H1 (cell line): ENCODE measurements at regions not wholly inside any gene's neighbourhood (a gene's known extent, or its start where the extent isn't known, plus 50 kb on each side); places are given as distances from the start of the nearest gene placed in this dataset.

ENCODE experiments used
- CTCF ChIA-PET: fragments of 300-600 bp; sonication (Branson Sonifier 250); formaldehyde crosslinking; loops from one replicate; lab custom pipeline; 2021; ENCODE audit not compliant: partially characterized antibody; lab: Charles Lee
- POLR2A ChIA-PET: fragments of 300-600 bp; sonication (Branson Sonifier 250); formaldehyde crosslinking; loops from one replicate; lab custom pipeline; 2021; ENCODE audit warnings: inconsistent platforms; ENCODE audit not compliant: partially characterized antibody; lab: Charles Lee
- DNase-seq, 2 experiments: peaks; one replicate each; pipeline versions ENCODE4 v3.0.0 to v3.0.0-alpha.2; 2010 to 2022; ENCODE audit warnings: low spot score in 2 of 2, low read depth in 1 of 2, mixed read lengths in 1 of 2
- FAIRE-seq: peaks from 2 replicates; lab custom pipeline; 2011; peaks lifted over from hg19 to GRCh38; lab: Jason Lieb, UNC
- H2AFZ ChIP-seq: 2 replicates; pipeline ENCODE4 v1.8.1; 2012; ENCODE audit warnings: low read length, inconsistent platforms
- H2AK5ac ChIP-seq: 2 replicates; pipeline ENCODE4 v1.6.1; 2013; ENCODE audit warnings: low read depth, low read length
- H2BK120ac ChIP-seq: replicated peaks from 2 replicates; pipeline ENCODE3; 2013; ENCODE audit warnings: low read depth, low read length, inconsistent platforms
- H2BK12ac ChIP-seq: 2 replicates; pipeline ENCODE4 v1.6.1; 2013; ENCODE audit warnings: low read depth, low read length
- H2BK15ac ChIP-seq: 2 replicates; pipeline ENCODE4 v1.6.1; 2013; ENCODE audit warnings: low read length
- H2BK20ac ChIP-seq: 2 replicates; pipeline ENCODE4 v1.6.1; 2013; ENCODE audit warnings: low read length
- H2BK5ac ChIP-seq: 2 replicates; pipeline ENCODE4 v1.6.1; 2013; ENCODE audit warnings: low read depth, low read length
- H3K14ac ChIP-seq: 2 replicates; pipeline ENCODE4 v1.6.1; 2013; ENCODE audit warnings: inconsistent platforms; ENCODE audit not compliant: insufficient read length
- H3K18ac ChIP-seq: 2 replicates; pipeline ENCODE4 v1.6.1; 2013; ENCODE audit warnings: low read length; ENCODE audit errors: extremely low read depth
- H3K23ac ChIP-seq: 2 replicates; pipeline ENCODE4 v1.6.1; 2013; ENCODE audit warnings: inconsistent platforms; ENCODE audit not compliant: insufficient read length
- H3K23me2 ChIP-seq: 2 replicates; pipeline ENCODE4 v1.6.1; 2013; ENCODE audit warnings: low read depth, low read length
- H3K27ac ChIP-seq: 2 replicates; pipeline ENCODE4 v1.6.1; 2011; ENCODE audit warnings: low read depth, low read length, inconsistent platforms
- H3K27me3 ChIP-seq, 4 experiments: replicated peaks in 1 of 4; 1 replicate in 1 of 4; 2 replicates in 3 of 4; pipeline versions ENCODE4 v1.6.1 to v1.8.1; 2011 to 2013; ENCODE audit warnings: low read length in 3 of 4, mild to moderate bottlenecking in 3 of 4, inconsistent platforms in 2 of 4, mixed read lengths in 2 of 4, moderate library complexity in 1 of 4; ENCODE audit not compliant: control insufficient read depth in 3 of 4, insufficient read depth in 3 of 4; ENCODE audit errors: extremely low read depth in 1 of 4
- H3K36me3 ChIP-seq, 4 experiments: 2 replicates each; pipeline versions ENCODE4 v1.6.1 to v1.8.1; 2011 to 2013; ENCODE audit warnings: mild to moderate bottlenecking in 4 of 4, low read length in 3 of 4, moderate library complexity in 2 of 4, control low read depth in 1 of 4, inconsistent platforms in 1 of 4; ENCODE audit not compliant: insufficient read depth in 4 of 4, control insufficient read depth in 2 of 4
- H3K4ac ChIP-seq: replicated peaks from 2 replicates; pipeline ENCODE3; 2013; ENCODE audit warnings: low read length, low read depth, mixed read lengths, inconsistent platforms; ENCODE audit not compliant: insufficient read length
- H3K4me1 ChIP-seq, 4 experiments: replicated peaks in 1 of 4; 1 replicate in 1 of 4; 2 replicates in 3 of 4; pipeline versions ENCODE4 v1.6.1 to v1.8.1; 2011 to 2013; ENCODE audit warnings: low read length in 3 of 4, inconsistent platforms in 2 of 4, mixed read lengths in 1 of 4; ENCODE audit not compliant: insufficient read depth in 4 of 4, control insufficient read depth in 3 of 4
- H3K4me2 ChIP-seq, 2 experiments: 2 replicates each; pipeline versions ENCODE4 v1.6.1 to v1.8.1; 2011 to 2013; ENCODE audit warnings: low read depth in 2 of 2, low read length in 2 of 2, control low read depth in 1 of 2, inconsistent platforms in 1 of 2, mild to moderate bottlenecking in 1 of 2; ENCODE audit not compliant: insufficient read depth in 1 of 2
- H3K4me3 ChIP-seq, 4 experiments: fragments of 200-600, 300-600 bp in 1 of 4; sonication (generic), shearing (Covaris generic), sonication (Bioruptor Twin) in 1 of 4; 2 replicates each; pipeline versions ENCODE4 v1.5.1 to v1.8.1; 2011 to 2016; ENCODE audit warnings: low read length in 4 of 4, low read depth in 3 of 4, control low read depth in 2 of 4, inconsistent platforms in 2 of 4, mild to moderate bottlenecking in 2 of 4, mixed read lengths in 1 of 4, moderate library complexity in 1 of 4; ENCODE audit not compliant: insufficient read depth in 2 of 4; ENCODE audit errors: extremely low read depth in 1 of 4
- H3K56ac ChIP-seq: replicated peaks from 2 replicates; pipeline ENCODE3; 2013; ENCODE audit warnings: low read depth, mild to moderate bottlenecking, mixed read lengths, low read length, inconsistent platforms; ENCODE audit not compliant: insufficient read length
- H3K79me1 ChIP-seq: 2 replicates; pipeline ENCODE4 v1.6.1; 2013; ENCODE audit warnings: low read depth, low read length, control low read depth
- H3K79me2 ChIP-seq, 2 experiments: 2 replicates each; pipeline versions ENCODE4 v1.6.1 to v1.8.1; 2012 to 2013; ENCODE audit warnings: low read length in 2 of 2, mild to moderate bottlenecking in 2 of 2, inconsistent platforms in 1 of 2; ENCODE audit not compliant: insufficient read depth in 2 of 2, control insufficient read depth in 1 of 2
- H3K9ac ChIP-seq, 4 experiments: replicated peaks in 1 of 4; 1 replicate in 1 of 4; 2 replicates in 3 of 4; pipeline versions ENCODE4 v1.6.1 to v1.8.1; 2011 to 2013; ENCODE audit warnings: low read depth in 3 of 4, low read length in 3 of 4, control low read depth in 2 of 4, mild to moderate bottlenecking in 2 of 4, moderate library complexity in 2 of 4, inconsistent platforms in 1 of 4; ENCODE audit errors: extremely low read depth in 1 of 4
- H3K9me3 ChIP-seq, 2 experiments: 2 replicates each; pipeline versions ENCODE4 v1.6.1 to v1.8.1; 2012 to 2013; ENCODE audit warnings: mild to moderate bottlenecking in 2 of 2, moderate library complexity in 2 of 2, control low read depth in 1 of 2, inconsistent platforms in 1 of 2, low read depth in 1 of 2, low read length in 1 of 2, mixed read lengths in 1 of 2; ENCODE audit not compliant: insufficient read depth in 2 of 2
- H4K20me1 ChIP-seq, 2 experiments: replicated peaks in 1 of 2; 2 replicates each; pipeline versions ENCODE3 to v1.8.1; 2011 to 2013; ENCODE audit warnings: inconsistent platforms in 2 of 2, low read length in 2 of 2, mild to moderate bottlenecking in 1 of 2; ENCODE audit not compliant: insufficient read depth in 2 of 2, control insufficient read depth in 1 of 2
- H4K5ac ChIP-seq: 2 replicates; pipeline ENCODE4 v1.6.1; 2013; ENCODE audit warnings: low read length, low read depth, mixed read lengths, inconsistent platforms; ENCODE audit not compliant: insufficient read length
- H4K8ac ChIP-seq: 2 replicates; pipeline ENCODE4 v1.8.0; 2013; ENCODE audit warnings: mild to moderate bottlenecking, moderate library complexity, low read length, inconsistent platforms; ENCODE audit not compliant: insufficient read depth; ENCODE audit errors: extremely low read depth
- H4K91ac ChIP-seq: replicated peaks from 2 replicates; pipeline ENCODE3; 2013; ENCODE audit warnings: low read length, mixed read lengths, inconsistent platforms; ENCODE audit not compliant: insufficient read length
- FOSL1 ChIP-seq: IDR thresholded peaks from 2 replicates; pipeline ENCODE4 v1.6.1; 2011; ENCODE audit warnings: mild to moderate bottlenecking, low read depth, low read length, moderate library complexity; ENCODE audit not compliant: insufficient read depth
- ZNF274 ChIP-seq: IDR thresholded peaks from 2 replicates; pipeline ENCODE4 v1.7.0; 2012; ENCODE audit warnings: low read length, borderline replicate concordance; ENCODE audit errors: extremely low read depth
- WGBS, 2 experiments: shearing (Covaris generic) in 1 of 2; methylation state at CpG; one replicate each; pipeline versions ENCODE4 v1.1.6 to v1.1.7; 2013 to 2015; ENCODE audit warnings: low lambda C conversion rate in 2 of 2, mixed read lengths in 2 of 2, inconsistent platforms in 1 of 2, low coverage in 1 of 2, missing lambda C conversion rate in 1 of 2; ENCODE audit not compliant: insufficient replicate concordance in 2 of 2, insufficient coverage in 1 of 2, insufficient read length in 1 of 2; ENCODE audit errors: extremely low coverage in 1 of 2, missing lambda C conversion rate in 1 of 2; 5-methylcytosine and 5-hydroxymethylcytosine counted together

GRCh38 chr2:212672186-212672585, 133.6 kb upstream of the ERBB4 start:
- no peak overlapping the region for H4K91ac ChIP-seq
- H3K79me2 ChIP-seq, result no peaks in the 10 kb centered on the region
- H2BK20ac ChIP-seq, result no peak overlapping the region
- DNase-seq (no peak), FAIRE-seq (no peak)
- no peaks in the 10 kb centered on the region for H4K20me1 ChIP-seq
- ChIA-PET CTCF (no interaction called here), POLR2A (no interaction called here)
- no peak overlapping the region for H2BK12ac ChIP-seq
- 97% methylated on average over 2 of the region's 2 CpGs; no CpG with 5 or more reads in 1 of the 2 experiments for WGBS, 2 experiments
- no peak overlapping the region for H2AK5ac ChIP-seq
- H4K5ac ChIP-seq, result no peak overlapping the region
- no peak overlapping the region for H3K9ac ChIP-seq
- H3K4me3 ChIP-seq, result no peak overlapping the region
- no peak overlapping the region for H2AFZ ChIP-seq
- no peaks in the 10 kb centered on the region for H3K79me1 ChIP-seq
- H3K4me1 ChIP-seq, result no peaks in the 10 kb centered on the region
- H2BK5ac ChIP-seq, result no peak overlapping the region
- no peak overlapping the region for H3K27ac ChIP-seq
- no peak overlapping the region for H2BK120ac ChIP-seq
- H3K18ac ChIP-seq, result no peak overlapping the region
- no peaks in the 10 kb centered on the region for H3K27me3 ChIP-seq
- H2BK15ac ChIP-seq, result no peak overlapping the region
- H3K14ac ChIP-seq, result no peak overlapping the region
- no peaks in the 10 kb centered on the region for H3K36me3 ChIP-seq
- no peaks in the 10 kb centered on the region for H3K9me3 ChIP-seq
- no peak overlapping the region for H3K4ac ChIP-seq
- H3K56ac ChIP-seq, result no peak overlapping the region
- no peak overlapping the region for H4K8ac ChIP-seq
- no peaks in the 10 kb centered on the region for H3K23me2 ChIP-seq
- H3K23ac ChIP-seq, result no peak overlapping the region
- no peak overlapping the region for H3K4me2 ChIP-seq
- no peak for TF ChIP-seq ZNF274
- no peak for TF ChIP-seq FOSL1
